Memory B cell (primary cell): ENCODE measurements at regions not wholly inside any gene's neighbourhood (a gene's known extent, or its start where the extent isn't known, plus 50 kb on each side); places are given as distances from the start of the nearest gene placed in this dataset.

Experiments
- ATAC-seq: fragments of 150-1000 bp; cut with Tn5 transposase; 2 replicates; pipeline ENCODE4 v1.10.0; 2021; ENCODE audit warnings: low read depth, mild to moderate bottlenecking, moderate library complexity
- DNase-seq, 2 donors: peaks; one replicate each; pipeline ENCODE4 v3.0.0; 2022; ENCODE audit warnings: low spot score in 2 of 2
- H3K27ac Mint-ChIP-seq: one replicate; pipeline ENCODE4 v1.8.0; 2022; ENCODE audit warnings: mild to moderate bottlenecking, moderate library complexity, mixed read lengths
- H3K27me3 Mint-ChIP-seq: one replicate; pipeline ENCODE4 v1.8.0; 2022; ENCODE audit warnings: mixed read lengths
- H3K36me3 Mint-ChIP-seq: one replicate; pipeline ENCODE4 v1.8.0; 2022; ENCODE audit warnings: mild to moderate bottlenecking, mixed read lengths
- H3K4me1 Mint-ChIP-seq: one replicate; pipeline ENCODE4 v1.8.0; 2022; ENCODE audit warnings: mixed read lengths
- H3K4me3 Mint-ChIP-seq: one replicate; pipeline ENCODE4 v1.8.0; 2022; ENCODE audit warnings: mild to moderate bottlenecking, moderate library complexity, mixed read lengths
- H3K9me3 Mint-ChIP-seq: one replicate; pipeline ENCODE4 v1.8.0; 2022; ENCODE audit warnings: mixed read lengths

DNA sequence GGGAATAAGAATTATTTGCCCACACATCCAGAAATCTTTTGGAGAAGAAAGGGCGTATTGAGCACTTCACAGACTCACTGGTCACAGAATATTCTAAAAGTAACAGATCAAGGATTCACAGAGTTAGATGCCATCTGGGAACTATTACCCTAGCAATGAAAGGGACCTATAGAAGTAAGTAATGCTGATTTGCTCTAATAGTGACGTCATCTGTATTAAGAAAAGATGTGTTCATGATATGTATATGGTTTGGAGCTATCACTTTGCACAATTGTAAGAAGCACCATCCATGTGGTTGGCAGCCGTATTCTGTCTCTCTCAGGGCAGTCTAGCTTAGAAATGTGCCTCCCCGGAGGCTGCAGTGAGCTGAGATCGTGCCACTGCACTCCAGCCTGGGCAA is 52.8 kb upstream of the SV2C start:
- no peaks in the 10 kb centered on the region for H3K36me3 Mint-ChIP-seq
- H3K27me3 Mint-ChIP-seq: peaks cover 1% of the 10 kb centered on the region
- DNase-seq (no peak), ATAC-seq (no peak)
- H3K27ac Mint-ChIP-seq: no peak overlapping the region
- H3K9me3 Mint-ChIP-seq: peaks cover under 1% of the 10 kb centered on the region
- H3K4me1 Mint-ChIP-seq: peaks cover 2% of the 10 kb centered on the region
- no peak overlapping the region for H3K4me3 Mint-ChIP-seq

DNA sequence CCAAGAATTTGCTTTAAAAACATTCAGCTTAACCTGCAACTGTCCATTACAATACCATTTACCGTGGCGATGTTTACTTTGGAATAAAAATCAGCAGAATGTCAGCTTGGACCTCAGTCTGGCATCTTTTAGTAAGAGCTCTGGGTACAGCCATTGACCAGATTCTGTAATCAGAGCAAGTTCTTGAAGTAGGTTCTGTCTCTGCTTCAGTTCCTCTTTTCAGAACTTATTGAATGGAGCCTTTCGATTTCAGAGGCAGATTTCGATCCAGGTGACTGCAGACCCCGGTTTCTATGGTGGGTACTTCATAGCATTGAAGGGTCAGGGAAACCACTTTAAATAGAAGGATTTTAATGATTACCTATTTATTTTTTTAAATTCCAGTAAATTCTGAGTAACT is 53.4 kb upstream of the SV2C start:
- Mint-ChIP-seq H3K4me3 (no peak overlapping the region), H3K9me3 (no peaks in the 10 kb centered on the region), H3K36me3 (no peaks in the 10 kb centered on the region), H3K27me3 (peaks cover 2% of the 10 kb centered on the region), H3K4me1 (peaks cover 2% of the 10 kb centered on the region), H3K27ac (no peak overlapping the region)
- ATAC-seq (peak; percentile 44), DNase-seq (no peak)

- no peaks in the 10 kb centered on the region for H3K9me3 Mint-ChIP-seq
- H3K27ac Mint-ChIP-seq: no peak overlapping the region
- DNase-seq (no peak), ATAC-seq (no peak)
- H3K36me3 Mint-ChIP-seq: no peaks in the 10 kb centered on the region
- H3K4me1 Mint-ChIP-seq: no peaks in the 10 kb centered on the region
- H3K4me3 Mint-ChIP-seq: no peak overlapping the region
- peaks cover 2% of the 10 kb centered on the region for H3K27me3 Mint-ChIP-seq
Measured at GRCh38 chr5:76025790-76026189, 57.4 kb upstream of the SV2C start.

DNA sequence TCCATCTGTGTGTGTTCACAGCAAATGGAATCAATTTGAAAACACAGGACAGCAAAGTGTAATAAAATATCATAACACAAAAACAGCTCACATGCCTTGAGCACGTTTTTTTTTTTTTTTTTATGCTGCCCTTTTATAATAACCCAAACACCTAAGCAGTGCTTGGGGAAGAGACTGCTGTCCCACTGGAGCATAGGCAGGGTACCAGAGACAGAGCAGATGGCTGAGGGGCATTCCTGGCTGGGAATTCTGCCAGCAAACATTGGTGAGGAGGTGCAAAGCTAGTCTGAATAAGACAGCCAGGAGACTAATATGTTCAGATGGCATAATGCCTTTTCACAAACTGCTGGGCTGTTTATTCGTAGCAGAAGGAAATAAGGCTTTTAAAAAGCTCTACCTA is 58.1 kb upstream of the SV2C start:
- Mint-ChIP-seq H3K36me3 (no peaks in the 10 kb centered on the region), H3K4me1 (no peaks in the 10 kb centered on the region), H3K9me3 (no peaks in the 10 kb centered on the region), H3K4me3 (no peak overlapping the region), H3K27ac (no peak overlapping the region), H3K27me3 (peaks cover 2% of the 10 kb centered on the region)
- no peak for DNase-seq
- ATAC-seq: no peak

- no peaks in the 10 kb centered on the region for H3K4me1 Mint-ChIP-seq
- no peaks in the 10 kb centered on the region for H3K36me3 Mint-ChIP-seq
- no peak overlapping the region for H3K27ac Mint-ChIP-seq
- H3K27me3 Mint-ChIP-seq: peaks cover 5% of the 10 kb centered on the region
- DNase-seq: no peak
- no peak overlapping the region for H3K4me3 Mint-ChIP-seq
- no peak for ATAC-seq
- H3K9me3 Mint-ChIP-seq: no peaks in the 10 kb centered on the region
Measured at GRCh38 chr5:76022611-76023010, 60.6 kb upstream of the SV2C start.

DNA sequence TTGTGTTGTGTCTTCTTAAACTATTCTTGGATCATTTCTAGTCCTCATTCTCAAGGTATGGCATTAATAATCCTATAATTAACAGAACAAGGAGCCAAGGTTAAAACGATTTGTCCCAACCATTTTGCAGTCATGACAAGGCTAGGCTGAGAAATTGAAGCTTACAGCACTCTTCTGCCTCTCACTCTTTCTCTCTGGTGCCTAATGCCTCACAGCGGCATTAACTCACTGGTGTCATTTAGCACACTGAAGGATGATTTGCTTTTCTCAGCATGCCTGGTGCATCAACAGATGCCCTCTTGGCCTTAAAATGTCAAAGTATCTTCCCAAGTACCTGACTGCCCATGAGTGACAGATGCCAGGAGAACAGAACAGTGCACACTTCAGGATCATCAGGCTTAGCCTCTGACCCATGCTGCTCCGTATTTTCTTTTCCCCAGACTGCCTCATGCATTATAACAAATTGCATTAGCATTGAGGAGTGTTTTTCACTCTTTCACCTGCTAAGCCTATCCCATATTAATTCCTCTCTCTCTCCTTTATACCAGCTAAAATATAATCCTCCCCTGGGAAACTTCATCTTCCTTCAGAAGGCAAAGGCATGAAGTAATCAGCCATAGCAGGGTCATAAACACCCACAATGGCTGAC is 61.1 kb upstream of the SV2C start:
- Mint-ChIP-seq H3K4me1 (no peaks in the 10 kb centered on the region), H3K4me3 (no peak overlapping the region), H3K36me3 (no peaks in the 10 kb centered on the region), H3K27ac (no peak overlapping the region), H3K27me3 (peaks cover 5% of the 10 kb centered on the region), H3K9me3 (no peaks in the 10 kb centered on the region)
- ATAC-seq (no peak), DNase-seq (no peak)

DNA sequence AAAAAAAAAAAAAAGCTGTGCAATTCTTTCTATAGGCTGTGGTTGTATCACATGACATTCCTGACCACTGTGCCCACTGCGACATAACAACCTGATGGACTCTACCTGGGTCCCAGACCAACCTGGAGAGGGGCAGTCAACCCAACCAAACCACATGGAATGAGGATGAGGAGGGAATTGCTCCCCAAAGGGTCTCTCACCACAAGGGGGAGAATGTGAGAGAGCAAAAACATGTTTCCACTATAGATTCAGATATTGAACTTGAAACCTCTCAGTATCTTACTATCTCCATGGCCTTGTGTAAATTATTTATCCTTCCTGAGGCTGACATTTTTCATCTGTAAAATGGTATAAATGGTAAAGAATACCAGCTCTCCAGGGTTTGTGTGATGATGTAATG is 66.9 kb upstream of the SV2C start:
- H3K4me3 Mint-ChIP-seq: no peak overlapping the region
- H3K4me1 Mint-ChIP-seq: no peaks in the 10 kb centered on the region
- peaks cover 6% of the 10 kb centered on the region for H3K27me3 Mint-ChIP-seq
- no peak overlapping the region for H3K27ac Mint-ChIP-seq
- DNase-seq (no peak), ATAC-seq (no peak)
- peaks cover 4% of the 10 kb centered on the region for H3K9me3 Mint-ChIP-seq
- no peaks in the 10 kb centered on the region for H3K36me3 Mint-ChIP-seq

DNA sequence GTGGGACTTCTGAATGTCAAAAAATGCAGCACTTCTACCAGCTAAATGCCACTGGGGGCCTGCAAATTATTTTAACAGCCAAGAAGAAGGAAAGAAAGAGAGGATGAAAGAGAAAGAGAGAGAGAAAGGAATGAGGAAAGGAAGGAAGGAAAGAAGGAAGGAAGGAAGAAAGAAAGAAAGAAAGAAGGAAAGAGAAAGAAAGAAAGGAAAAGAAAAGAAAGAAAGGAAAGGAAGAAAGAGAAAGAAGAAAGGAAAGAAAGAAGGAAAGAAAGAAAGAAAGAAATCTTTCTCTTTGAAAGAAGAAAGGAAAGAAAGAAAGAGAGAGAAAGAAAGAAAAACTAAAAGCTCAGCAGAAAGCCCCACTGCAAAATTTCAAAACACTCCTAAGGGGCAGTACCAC is 69.2 kb upstream of the SV2C start:
- Mint-ChIP-seq H3K36me3 (no peaks in the 10 kb centered on the region), H3K4me1 (no peaks in the 10 kb centered on the region), H3K4me3 (no peak overlapping the region), H3K27me3 (peaks cover 4% of the 10 kb centered on the region), H3K27ac (no peak overlapping the region), H3K9me3 (peaks cover 4% of the 10 kb centered on the region)
- ATAC-seq (no peak), DNase-seq (no peak)

DNA sequence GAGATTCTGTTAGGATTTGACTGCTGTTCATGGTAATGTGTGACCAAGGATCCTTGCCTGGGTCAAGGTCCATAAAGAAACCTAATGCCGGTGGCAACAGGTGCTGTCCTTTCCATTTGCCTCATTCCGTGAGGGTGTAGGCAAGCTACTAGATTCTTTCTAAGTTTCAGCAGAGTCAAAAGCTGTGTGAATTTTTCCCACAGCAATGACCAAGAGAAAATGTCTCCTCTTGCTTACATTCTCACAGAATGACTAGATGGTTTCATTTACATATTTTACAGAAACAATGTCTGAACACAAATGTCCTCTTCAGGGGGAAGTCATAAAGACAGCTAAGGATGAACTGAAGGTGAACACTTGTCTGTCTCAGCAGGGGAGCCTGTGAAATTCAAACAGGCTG is 75.3 kb upstream of the SV2C start:
- Mint-ChIP-seq H3K4me1 (no peaks in the 10 kb centered on the region), H3K36me3 (no peaks in the 10 kb centered on the region), H3K27ac (no peak overlapping the region), H3K4me3 (no peak overlapping the region), H3K27me3 (peaks cover 9% of the 10 kb centered on the region), H3K9me3 (peaks cover 2% of the 10 kb centered on the region)
- ATAC-seq (no peak), DNase-seq (no peak)

GRCh38 chr5:76000582-76000981 is 82.6 kb upstream of the SV2C start:
- no peak overlapping the region for H3K4me3 Mint-ChIP-seq

GRCh38 chr5:75993643-75994520 is 89.3 kb upstream of the SV2C start:
- Mint-ChIP-seq H3K4me1 (peaks cover 20% of the 10 kb centered on the region), H3K36me3 (peaks cover 4% of the 10 kb centered on the region), H3K9me3 (peaks cover 9% of the 10 kb centered on the region), H3K27me3 (peaks cover 1% of the 10 kb centered on the region), H3K4me3 (no peak overlapping the region), H3K27ac (no peak overlapping the region)
- ATAC-seq (no peak), DNase-seq (no peak)

More at GRCh38 chr5:76000582-76000981, 82.6 kb upstream of the SV2C start:
- Mint-ChIP-seq H3K27ac (no peak overlapping the region), H3K36me3 (peaks cover 4% of the 10 kb centered on the region), H3K4me1 (no peaks in the 10 kb centered on the region), H3K27me3 (peaks cover 5% of the 10 kb centered on the region), H3K9me3 (peaks cover 6% of the 10 kb centered on the region)
- ATAC-seq (no peak), DNase-seq (no peak)

GRCh38 chr5:75993183-75993582 is 90.0 kb upstream of the SV2C start:
- Mint-ChIP-seq H3K9me3 (peaks cover 6% of the 10 kb centered on the region), H3K4me1 (peaks cover 20% of the 10 kb centered on the region), H3K27me3 (no peaks in the 10 kb centered on the region), H3K36me3 (peaks cover 2% of the 10 kb centered on the region), H3K4me3 (peak overlapping the region; percentile 50), H3K27ac (no peak overlapping the region)
- DNase-seq (peak in 1 of 2 donors; percentile 5), ATAC-seq (peak; percentile 85)

- H3K9me3 Mint-ChIP-seq: peaks cover 6% of the 10 kb centered on the region
- ATAC-seq (peak; percentile 80), DNase-seq (no peak)
- no peak overlapping the region for H3K27ac Mint-ChIP-seq
- peaks cover 2% of the 10 kb centered on the region for H3K36me3 Mint-ChIP-seq
- H3K27me3 Mint-ChIP-seq: no peaks in the 10 kb centered on the region
- H3K4me1 Mint-ChIP-seq: peaks cover 20% of the 10 kb centered on the region
- H3K4me3 Mint-ChIP-seq: no peak overlapping the region
Measured at GRCh38 chr5:75992753-75993152, 90.4 kb upstream of the SV2C start.

DNA sequence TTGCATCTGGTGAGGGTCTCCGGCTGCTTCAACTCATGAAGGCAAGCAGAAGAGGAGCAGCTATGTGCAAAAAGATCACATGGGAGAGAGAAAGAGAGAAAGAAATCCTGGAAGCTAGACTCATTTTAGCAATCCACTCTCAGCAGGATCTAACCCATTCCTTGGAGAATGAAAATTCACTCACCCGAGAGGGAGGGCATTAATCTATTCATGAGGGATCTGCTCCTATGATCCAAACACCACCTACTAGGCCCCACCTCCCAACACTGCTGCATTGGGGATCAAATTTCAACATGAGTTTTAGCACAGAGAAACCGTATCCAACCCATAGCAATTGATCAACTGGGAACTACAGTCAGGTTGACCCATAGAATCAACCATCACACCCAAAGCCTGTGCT is 98.1 kb upstream of the SV2C start:
- ATAC-seq: no peak
- Mint-ChIP-seq H3K27ac (no peak overlapping the region), H3K4me1 (peaks cover 2% of the 10 kb centered on the region), H3K9me3 (peaks cover 4% of the 10 kb centered on the region), H3K4me3 (no peak overlapping the region), H3K27me3 (no peaks in the 10 kb centered on the region), H3K36me3 (no peaks in the 10 kb centered on the region)
- DNase-seq: no peak

- ATAC-seq (no peak), DNase-seq (no peak)
- H3K4me3 Mint-ChIP-seq: no peak overlapping the region
- H3K36me3 Mint-ChIP-seq: no peaks in the 10 kb centered on the region
- peaks cover 3% of the 10 kb centered on the region for H3K9me3 Mint-ChIP-seq
- no peak overlapping the region for H3K27ac Mint-ChIP-seq
- peaks cover 4% of the 10 kb centered on the region for H3K27me3 Mint-ChIP-seq
- no peaks in the 10 kb centered on the region for H3K4me1 Mint-ChIP-seq
Measured at GRCh38 chr5:75975496-75975895, 107.7 kb upstream of the SV2C start.
